Effector CD8-positive, alpha-beta T cell (primary cell): ENCODE measurements at regions not wholly inside any gene's neighbourhood (a gene's known extent, or its start where the extent isn't known, plus 50 kb on each side); places are given as distances from the start of the nearest gene placed in this dataset.

Experiments used
- DNase-seq: peaks from one replicate; lab custom pipeline; 2025; lab: John Stamatoyannopoulos, UW

GRCh38 chr6:209432-210103 is 82.7 kb upstream of the DUSP22 start:
- no peak for DNase-seq

DNA sequence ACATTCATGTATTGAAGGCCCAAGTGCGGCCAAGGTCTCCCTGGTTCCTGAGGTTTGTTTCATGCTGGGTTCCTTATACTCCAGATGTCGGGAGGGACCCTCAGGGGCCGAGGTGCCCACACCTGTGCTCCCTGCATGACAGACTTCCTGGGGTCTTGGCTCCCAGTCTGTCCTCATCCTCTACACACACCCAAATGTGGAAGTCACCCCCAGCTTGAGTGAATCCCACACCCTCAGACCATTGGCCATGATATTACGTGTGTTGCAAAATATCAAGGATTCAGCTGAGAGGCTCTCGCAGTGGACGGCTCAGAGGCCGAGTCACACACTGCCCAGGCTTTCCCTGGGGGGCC is 82.2 kb upstream of the DUSP22 start:
- DNase-seq, result no peak

- DNase-seq, result no peak
Measured at GRCh38 chr6:210778-211374, 81.4 kb upstream of the DUSP22 start.

GRCh38 chr6:211871-212497 is 80.3 kb upstream of the DUSP22 start:
- DNase-seq, result no peak

- no peak for DNase-seq
Measured at GRCh38 chr6:213284-213683, 79.0 kb upstream of the DUSP22 start.

DNA sequence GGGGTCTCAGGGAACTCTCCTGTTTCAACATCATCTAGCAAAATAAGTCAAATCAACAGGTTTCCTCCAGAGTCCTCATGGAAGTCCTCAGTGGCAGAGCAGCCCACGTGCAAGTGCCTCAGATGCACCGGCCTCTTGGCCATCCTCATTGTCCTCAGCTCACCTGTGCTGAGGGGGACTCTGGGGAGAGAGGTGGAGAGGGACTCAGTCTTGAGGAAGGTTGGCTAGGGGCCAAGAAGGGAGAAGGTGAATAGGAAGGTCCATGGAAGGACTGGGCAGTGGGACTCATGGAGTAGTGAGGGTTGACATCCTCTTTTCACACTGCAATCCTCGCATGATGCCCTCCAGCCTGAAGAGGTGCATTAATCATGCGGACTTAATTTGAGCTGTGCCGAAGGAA is 77.9 kb upstream of the DUSP22 start:
- no peak for DNase-seq

DNA sequence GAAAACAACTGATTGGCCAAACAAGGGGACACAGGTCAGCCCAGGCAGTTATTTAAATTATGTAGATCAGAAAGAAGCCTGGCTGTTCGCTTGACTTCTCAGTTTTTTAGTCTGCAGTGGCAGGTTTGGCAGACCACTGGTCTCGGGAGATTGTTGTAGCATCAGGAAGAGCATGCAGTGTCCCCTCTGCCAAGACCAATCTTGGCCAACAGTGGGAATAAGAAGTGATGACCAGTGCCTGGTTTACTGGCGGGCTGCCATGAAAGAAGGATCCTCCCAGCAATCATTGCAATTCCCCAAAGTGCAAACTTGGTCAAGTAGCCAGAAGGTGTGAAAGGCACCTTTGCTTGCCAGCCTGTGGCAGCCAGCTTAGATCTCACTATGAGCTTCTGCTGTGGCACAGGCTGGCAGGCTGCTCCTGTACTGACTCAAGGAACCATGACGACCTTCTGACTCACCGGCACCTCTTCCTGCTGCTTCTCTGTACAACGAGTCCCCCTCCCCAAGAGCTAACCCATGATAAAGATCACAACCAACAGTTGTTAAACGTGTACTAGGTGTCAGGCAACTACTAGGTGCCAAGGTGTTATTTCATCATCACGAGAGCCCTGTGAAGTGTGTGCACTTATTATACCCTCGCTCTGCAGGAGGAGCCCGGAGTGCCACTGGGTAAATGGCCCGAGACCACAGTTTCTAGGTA is 76.8 kb upstream of the DUSP22 start:
- DNase-seq, result no peak

GRCh38 chr6:217048-217659 is 75.1 kb upstream of the DUSP22 start:
- peak; percentile 4 for DNase-seq

DNA sequence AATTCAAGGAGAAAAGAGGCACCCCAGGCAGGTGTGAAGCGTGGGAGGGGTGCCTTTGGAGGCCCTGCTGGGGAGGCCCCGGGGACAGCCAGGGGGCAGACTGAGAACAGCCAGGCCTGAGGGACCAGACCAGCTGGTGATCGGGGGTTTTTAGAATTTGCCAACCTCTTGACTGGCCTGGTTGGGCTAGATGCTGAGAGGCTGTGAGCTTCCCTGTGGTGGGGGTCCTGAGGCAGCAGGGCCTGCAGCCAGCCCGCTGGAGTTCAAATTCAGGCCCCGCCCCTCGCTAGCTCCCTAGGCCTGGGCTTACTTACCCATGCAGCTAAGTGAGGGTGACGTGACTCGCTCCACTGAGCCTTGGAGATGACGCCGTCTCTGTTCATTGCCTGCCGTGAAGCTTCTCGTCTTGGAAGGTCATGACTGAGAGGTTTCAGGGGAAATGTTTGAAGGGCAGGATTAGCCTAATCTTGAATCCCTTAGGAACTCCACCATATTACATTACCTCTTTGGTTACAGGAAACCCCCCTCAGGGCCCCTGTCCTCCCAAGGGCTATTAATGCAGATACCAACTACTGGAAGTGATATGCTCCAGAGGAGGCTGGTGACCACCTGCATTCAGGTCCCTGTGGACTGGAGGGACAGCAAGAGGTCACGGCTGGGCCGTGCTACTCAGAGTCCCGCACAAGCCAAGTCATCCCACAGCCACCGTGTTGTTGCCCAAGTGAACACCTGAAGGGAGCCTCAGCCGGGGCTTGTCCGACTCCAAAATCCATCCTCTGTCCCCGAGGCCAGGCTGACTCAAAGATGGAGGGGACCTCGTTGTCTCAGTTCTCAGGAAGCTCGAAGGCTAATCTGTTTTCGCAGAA is 73.9 kb upstream of the DUSP22 start:
- no peak for DNase-seq

DNA sequence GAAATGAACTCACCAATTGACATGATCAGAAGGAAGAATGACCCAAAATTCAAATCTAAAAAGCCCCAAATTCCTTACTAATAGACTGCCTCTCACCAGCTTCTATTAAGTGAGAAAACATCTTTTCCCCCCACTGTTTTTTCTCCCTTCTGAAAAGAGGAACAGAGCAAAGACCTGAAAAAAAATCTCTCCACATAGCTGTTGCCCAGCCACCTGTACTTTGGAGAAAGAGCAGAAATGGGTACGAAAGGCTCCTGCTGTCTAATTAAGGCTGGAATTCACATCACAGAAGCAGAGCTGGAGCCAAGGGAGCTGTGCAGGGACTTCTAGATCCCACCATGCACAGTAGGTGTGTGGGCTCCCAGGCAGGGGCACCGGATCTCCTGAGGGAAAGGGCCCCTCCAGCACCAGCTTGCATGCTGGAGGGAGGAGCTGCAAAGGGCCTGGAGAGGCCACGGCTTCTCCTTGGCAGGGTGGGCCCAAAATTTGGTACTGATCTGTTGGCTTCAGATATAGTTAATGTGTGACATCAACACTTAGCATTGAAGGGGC is 73.2 kb upstream of the DUSP22 start:
- no peak for DNase-seq

- DNase-seq, result no peak
Measured at GRCh38 chr6:219641-220198, 72.6 kb upstream of the DUSP22 start.

DNA sequence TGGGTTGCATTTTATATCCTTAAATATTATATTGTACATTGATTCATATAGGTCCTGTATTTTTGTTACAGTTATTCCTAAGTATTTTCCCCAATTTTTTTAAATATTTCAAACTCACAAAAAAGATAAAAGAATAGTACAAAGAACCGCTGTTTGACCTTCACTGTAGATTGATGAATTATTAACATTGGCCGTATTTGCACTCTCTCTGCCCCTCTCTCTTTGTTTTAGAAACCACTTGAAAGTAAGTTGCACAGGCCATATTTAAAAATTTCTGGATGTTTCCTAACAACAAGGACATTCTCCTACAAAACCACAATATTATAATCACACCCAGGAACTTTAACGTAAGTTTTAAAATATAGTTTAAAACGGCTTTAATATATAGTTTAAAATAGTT is 72.0 kb upstream of the DUSP22 start:
- no peak for DNase-seq

- no peak for DNase-seq
Measured at GRCh38 chr6:220721-221475, 71.4 kb upstream of the DUSP22 start.

DNA sequence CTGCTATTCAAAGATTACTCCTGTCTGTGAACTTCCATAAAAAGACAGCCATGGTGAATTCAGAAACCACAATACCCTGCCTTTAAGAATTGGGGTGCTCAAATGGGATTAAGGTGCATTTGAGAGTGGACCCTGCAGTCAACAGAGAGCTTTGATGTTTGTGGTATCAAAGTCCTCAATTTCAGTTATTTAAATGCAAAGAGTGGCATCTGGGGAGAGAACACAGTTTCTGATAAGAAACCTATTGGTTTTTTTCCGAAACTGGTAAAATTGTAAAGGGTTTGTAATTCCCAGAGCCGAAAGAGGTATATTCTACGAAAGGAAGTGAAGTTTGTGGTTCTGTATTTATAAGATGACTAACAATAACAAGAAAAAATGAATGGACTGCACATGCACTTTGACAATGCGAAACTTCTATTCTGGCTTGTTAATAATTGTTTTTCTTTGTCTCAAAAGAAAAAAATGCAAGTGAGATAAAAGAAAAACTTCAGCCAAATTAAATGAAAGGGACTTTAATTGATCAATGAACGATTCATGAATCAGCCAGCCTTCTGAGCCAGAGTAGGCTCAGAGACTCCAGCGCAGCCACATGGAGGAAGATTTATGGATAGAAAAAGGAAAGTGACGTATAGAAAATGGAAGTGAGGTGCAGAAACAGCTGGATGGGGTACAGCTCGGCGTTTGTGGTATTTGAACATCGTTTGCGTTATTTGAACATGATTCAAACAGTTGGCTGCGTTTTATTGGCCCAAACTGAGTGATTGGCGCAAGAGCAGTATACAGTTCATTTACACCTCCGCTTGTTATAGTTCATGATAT is 70.5 kb upstream of the DUSP22 start:
- DNase-seq, result no peak

DNA sequence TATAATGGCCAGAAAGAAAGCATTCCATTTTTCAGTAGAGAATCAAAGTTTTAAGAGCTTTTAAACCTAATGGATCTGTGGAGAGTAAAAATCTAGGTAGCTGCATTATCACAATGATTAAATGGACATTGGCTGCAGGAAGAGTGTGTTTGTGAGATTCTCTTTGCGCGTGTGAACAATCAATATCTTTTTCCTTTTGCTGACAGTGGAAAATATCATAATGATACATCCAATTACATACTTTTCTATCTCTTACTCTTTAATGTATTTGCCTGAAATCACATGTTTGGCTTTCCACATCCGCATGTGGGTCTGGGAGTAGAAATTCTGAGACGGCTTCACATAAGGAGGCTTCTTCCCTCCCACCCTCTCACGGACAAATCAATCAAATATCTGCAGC is 69.8 kb upstream of the DUSP22 start:
- no peak for DNase-seq

DNA sequence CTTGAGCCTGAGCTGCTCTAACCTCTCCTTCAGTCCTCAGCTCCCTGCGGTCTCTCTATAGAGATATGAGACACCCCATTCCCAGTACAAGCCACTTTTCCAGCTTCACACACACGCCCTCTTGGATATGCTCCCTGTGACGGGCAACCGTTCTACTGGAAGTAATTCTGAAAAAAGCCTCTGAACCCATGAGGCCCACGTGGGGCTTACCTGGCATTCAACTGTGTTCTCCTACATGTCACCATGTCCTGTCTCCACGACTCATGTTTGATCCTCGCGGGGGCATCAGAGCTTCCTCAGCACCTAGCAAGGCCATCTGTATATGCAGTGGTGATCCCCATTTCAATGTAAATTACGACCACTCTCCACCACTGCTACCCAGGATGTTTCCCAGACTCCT is 69.2 kb upstream of the DUSP22 start:
- DNase-seq, result no peak

GRCh38 chr6:223763-224162 is 68.5 kb upstream of the DUSP22 start:
- DNase-seq, result no peak

DNA sequence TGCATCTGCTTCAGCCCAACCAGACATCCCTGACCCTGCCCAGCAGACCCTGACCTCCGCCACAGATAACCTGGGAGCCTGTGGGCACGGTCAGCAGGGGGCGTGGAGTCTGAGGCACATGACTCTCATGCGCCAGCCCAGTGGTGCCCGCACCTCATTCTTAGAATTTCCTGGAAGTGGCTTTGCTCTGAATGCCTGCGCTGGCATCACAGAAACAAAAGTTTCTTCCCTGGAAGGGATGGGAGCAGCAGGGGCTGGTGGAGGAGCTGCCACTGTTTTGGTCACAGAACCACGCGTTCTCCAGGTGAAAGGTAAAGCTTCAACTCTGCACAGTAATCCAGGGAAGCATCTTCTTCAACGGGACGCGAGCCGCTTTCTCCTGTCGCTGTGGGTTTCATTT is 67.9 kb upstream of the DUSP22 start:
- no peak for DNase-seq

DNA sequence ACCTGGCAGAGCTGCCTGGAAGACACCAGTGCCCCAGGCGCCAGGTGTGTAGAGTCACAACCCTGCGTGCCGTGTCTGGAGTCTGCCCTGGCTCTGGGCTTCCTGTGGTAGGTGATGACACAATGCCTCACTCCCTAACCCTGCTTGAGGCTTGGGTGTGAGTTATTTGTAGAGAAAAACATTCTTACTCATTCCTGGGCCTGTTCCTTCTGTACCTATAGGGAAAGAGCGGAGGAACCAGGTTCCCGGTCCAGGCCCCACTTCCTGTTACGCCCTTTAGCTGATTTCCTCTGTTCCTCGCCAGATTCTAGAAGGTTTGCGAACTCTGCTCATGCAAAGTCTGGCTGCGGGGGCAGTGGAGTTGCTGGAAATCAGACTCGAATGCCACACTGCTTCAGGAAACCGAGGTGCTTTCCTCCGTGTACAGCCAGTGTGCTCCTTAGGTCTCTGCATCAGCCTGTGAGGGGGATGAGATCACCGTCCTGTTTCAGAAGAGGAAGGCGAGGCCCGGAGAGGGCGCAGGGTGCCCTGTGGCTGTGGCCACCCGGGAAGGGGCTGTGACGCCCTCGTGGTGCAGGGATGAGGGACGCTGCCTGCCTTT is 67.1 kb upstream of the DUSP22 start:
- DNase-seq, result no peak
